Mucosa of descending colon (tissue), 3 donors: ENCODE measurements at regions not wholly inside any gene's neighbourhood (a gene's known extent, or its start where the extent isn't known, plus 50 kb on each side); places are given as distances from the start of the nearest gene placed in this dataset.

Experiments
- ATAC-seq: fragments of 200-7000 bp; cut with Tn5 transposase; one replicate; pipeline ENCODE4 v1.9.1; 2020; ENCODE audit warnings: mild to moderate bottlenecking, moderate library complexity
- DNase-seq, 3 donors: peaks; one replicate each; pipeline ENCODE4 v3.0.0-alpha.2; 2020
- H3K36me3 ChIP-seq: fragments of 200-600 bp; one replicate; pipeline ENCODE4 v1.8.0; 2021; ENCODE audit warnings: low read depth, mild to moderate bottlenecking
- H3K4me1 ChIP-seq: fragments of 200-600 bp; one replicate; pipeline ENCODE4 v1.8.0; 2021; ENCODE audit warnings: low read depth, mild to moderate bottlenecking
- H3K4me3 ChIP-seq: fragments of 200-600 bp; one replicate; pipeline ENCODE4 v1.8.0; 2021; ENCODE audit warnings: mild to moderate bottlenecking
- H3K9me3 ChIP-seq: fragments of 200-600 bp; one replicate; pipeline ENCODE4 v1.8.0; 2021; ENCODE audit warnings: mild to moderate bottlenecking
- intact Hi-C, 2 donors: fragments of 100-400 bp; cut with DNase I in 1 of 2; cut with micrococcal nuclease in 1 of 2; formaldehyde crosslinking; loops; one replicate each; pipeline versions ENCODE4 v1.11.0 to v1.11.1; 2022; cut with DNase I, micrococcal nuclease
- TF ChIP-seq, protein P1 (sequence below): fragments of 200-600 bp; IDR thresholded peaks from one replicate; pipeline ENCODE4 v1.8.0; 2022; ENCODE audit warnings: antibody characterized with exemption, mild to moderate bottlenecking
- donor health status: DM: no; HTN: no; CAD: no; lungs with moderate emphysema.
- donor health status: DM: no; HTN: no; CAD: no.
- donor health status: DM: no; HTN: yes; CAD: no.

DNA sequence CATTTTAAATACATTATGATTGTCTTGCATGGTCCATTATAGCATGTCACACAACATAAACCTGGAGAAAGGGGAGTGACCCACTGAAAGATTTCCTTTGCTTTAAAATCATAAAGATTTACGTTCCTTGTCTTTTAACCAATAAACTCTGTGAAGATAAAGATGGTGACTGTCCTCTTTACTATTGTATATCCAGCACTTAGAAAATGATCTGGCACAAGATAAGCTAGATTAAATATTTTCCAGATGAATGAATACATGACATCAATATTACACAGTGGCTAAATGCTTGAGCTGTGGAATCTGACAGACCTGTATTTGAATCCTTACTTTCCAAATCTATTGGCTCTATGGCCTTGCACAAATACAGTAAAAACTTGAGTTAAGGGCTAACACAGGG, 938.4 kb downstream of the SORCS1 start:
- TF ChIP-seq, protein P1, sequence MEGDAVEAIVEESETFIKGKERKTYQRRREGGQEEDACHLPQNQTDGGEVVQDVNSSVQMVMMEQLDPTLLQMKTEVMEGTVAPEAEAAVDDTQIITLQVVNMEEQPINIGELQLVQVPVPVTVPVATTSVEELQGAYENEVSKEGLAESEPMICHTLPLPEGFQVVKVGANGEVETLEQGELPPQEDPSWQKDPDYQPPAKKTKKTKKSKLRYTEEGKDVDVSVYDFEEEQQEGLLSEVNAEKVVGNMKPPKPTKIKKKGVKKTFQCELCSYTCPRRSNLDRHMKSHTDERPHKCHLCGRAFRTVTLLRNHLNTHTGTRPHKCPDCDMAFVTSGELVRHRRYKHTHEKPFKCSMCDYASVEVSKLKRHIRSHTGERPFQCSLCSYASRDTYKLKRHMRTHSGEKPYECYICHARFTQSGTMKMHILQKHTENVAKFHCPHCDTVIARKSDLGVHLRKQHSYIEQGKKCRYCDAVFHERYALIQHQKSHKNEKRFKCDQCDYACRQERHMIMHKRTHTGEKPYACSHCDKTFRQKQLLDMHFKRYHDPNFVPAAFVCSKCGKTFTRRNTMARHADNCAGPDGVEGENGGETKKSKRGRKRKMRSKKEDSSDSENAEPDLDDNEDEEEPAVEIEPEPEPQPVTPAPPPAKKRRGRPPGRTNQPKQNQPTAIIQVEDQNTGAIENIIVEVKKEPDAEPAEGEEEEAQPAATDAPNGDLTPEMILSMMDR = no peak
- Histone ChIP-seq H3K4me1 (no peaks in the 10 kb centered on the region), H3K9me3 (no peaks in the 10 kb centered on the region), H3K4me3 (no peak overlapping the region), H3K36me3 (no peaks in the 10 kb centered on the region)
- intact Hi-C loops = no loop called here
- no peak for DNase-seq
- no peak for ATAC-seq

GRCh38 chr10:106224676-106225075, 939.8 kb downstream of the SORCS1 start:
- intact Hi-C loops = no loop called here
- H3K36me3 ChIP-seq = no peaks in the 10 kb centered on the region
- no peaks in the 10 kb centered on the region for H3K9me3 ChIP-seq
- no peak for DNase-seq
- H3K4me1 ChIP-seq = no peaks in the 10 kb centered on the region
- TF ChIP-seq, protein P1 = no peak
- no peak overlapping the region for H3K4me3 ChIP-seq
- ATAC-seq = no peak

GRCh38 chr10:106217627-106218026, 946.9 kb downstream of the SORCS1 start:
- ATAC-seq (no peak), DNase-seq (no peak)
- H3K4me1 ChIP-seq = no peaks in the 10 kb centered on the region
- H3K4me3 ChIP-seq = no peak overlapping the region
- intact Hi-C loops = no loop called here
- H3K36me3 ChIP-seq = no peaks in the 10 kb centered on the region
- TF ChIP-seq, protein P1 = no peak
- no peaks in the 10 kb centered on the region for H3K9me3 ChIP-seq

- ATAC-seq (no peak), DNase-seq (no peak)
- TF ChIP-seq, protein P1 = no peak
- intact Hi-C loops = no loop called here
- no peaks in the 10 kb centered on the region for H3K36me3 ChIP-seq
- no peaks in the 10 kb centered on the region for H3K4me1 ChIP-seq
- no peak overlapping the region for H3K4me3 ChIP-seq
- no peaks in the 10 kb centered on the region for H3K9me3 ChIP-seq
Measured at GRCh38 chr10:106216085-106216484, 948.4 kb downstream of the SORCS1 start.

- intact Hi-C loops = no loop called here
- no peak overlapping the region for H3K4me3 ChIP-seq
- no peaks in the 10 kb centered on the region for H3K4me1 ChIP-seq
- H3K36me3 ChIP-seq = no peaks in the 10 kb centered on the region
- DNase-seq (no peak), ATAC-seq (no peak)
- TF ChIP-seq, protein P1 = no peak
- no peaks in the 10 kb centered on the region for H3K9me3 ChIP-seq
Measured at GRCh38 chr10:106214243-106214642, 950.3 kb downstream of the SORCS1 start.

DNA sequence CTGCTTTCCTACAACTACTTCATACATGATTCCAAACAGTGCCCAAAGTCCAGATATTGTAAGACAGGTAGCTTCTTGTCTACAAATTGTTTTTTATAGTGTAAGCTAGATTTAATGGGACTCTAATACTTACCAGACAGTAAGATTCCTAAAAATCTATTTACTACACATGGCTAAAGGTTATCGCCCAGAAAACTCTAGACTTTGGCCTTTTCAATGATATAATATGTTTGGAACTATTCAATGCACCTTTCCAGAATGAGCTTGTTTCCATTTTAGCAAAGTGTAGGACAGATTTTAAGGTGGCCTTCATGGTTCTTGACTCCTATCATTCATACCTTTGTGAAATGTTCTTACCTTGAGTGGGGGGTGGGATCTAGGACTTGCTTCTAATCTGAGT, 951.0 kb downstream of the SORCS1 start:
- Histone ChIP-seq H3K9me3 (no peaks in the 10 kb centered on the region), H3K4me3 (no peak overlapping the region), H3K4me1 (no peaks in the 10 kb centered on the region), H3K36me3 (no peaks in the 10 kb centered on the region)
- no peak for DNase-seq
- intact Hi-C loops = no loop called here
- TF ChIP-seq, protein P1 = no peak
- ATAC-seq = no peak
